Activated CD4-positive, alpha-beta memory T cell treated with anti-CD3 and anti-CD28 coated beads for 36 hours (primary cell): ENCODE measurements at regions not wholly inside any gene's neighbourhood (a gene's known extent, or its start where the extent isn't known, plus 50 kb on each side); places are given as distances from the start of the nearest gene placed in this dataset.

Source experiments
- CTCF ChIA-PET: fragments of 350-600 bp; sonication (Branson Sonifier 250); formaldehyde crosslinking; loops from one replicate; lab custom pipeline; 2021; ENCODE audit warnings: antibody characterized with exemption, inconsistent platforms; lab: Charles Lee
- POLR2A ChIA-PET: fragments of 350-600 bp; sonication (Branson Sonifier 250); formaldehyde crosslinking; loops from one replicate; lab custom pipeline; 2021; ENCODE audit warnings: antibody characterized with exemption; lab: Charles Lee
- DNase-seq: peaks from one replicate; pipeline ENCODE4 v3.0.0-alpha.2; 2020
- H3K27ac Mint-ChIP-seq: one replicate; pipeline ENCODE4 v1.8.0; 2021; ENCODE audit warnings: mixed read lengths
- H3K27me3 Mint-ChIP-seq: one replicate; pipeline ENCODE4 v1.8.0; 2021; ENCODE audit warnings: mixed read lengths
- H3K36me3 Mint-ChIP-seq: one replicate; pipeline ENCODE4 v1.8.0; 2021; ENCODE audit warnings: mixed read lengths
- H3K4me1 Mint-ChIP-seq: one replicate; pipeline ENCODE4 v1.8.0; 2021; ENCODE audit warnings: low read depth, mixed read lengths
- H3K4me3 Mint-ChIP-seq: one replicate; pipeline ENCODE4 v1.8.0; 2021; ENCODE audit warnings: mild to moderate bottlenecking, mixed read lengths
- H3K9me3 Mint-ChIP-seq: one replicate; pipeline ENCODE4 v1.8.0; 2021; ENCODE audit warnings: mixed read lengths
- intact Hi-C: fragments of 100-400 bp; cut with micrococcal nuclease; formaldehyde crosslinking; loops from one replicate; pipeline ENCODE4 v1.15.1; 2023

DNA sequence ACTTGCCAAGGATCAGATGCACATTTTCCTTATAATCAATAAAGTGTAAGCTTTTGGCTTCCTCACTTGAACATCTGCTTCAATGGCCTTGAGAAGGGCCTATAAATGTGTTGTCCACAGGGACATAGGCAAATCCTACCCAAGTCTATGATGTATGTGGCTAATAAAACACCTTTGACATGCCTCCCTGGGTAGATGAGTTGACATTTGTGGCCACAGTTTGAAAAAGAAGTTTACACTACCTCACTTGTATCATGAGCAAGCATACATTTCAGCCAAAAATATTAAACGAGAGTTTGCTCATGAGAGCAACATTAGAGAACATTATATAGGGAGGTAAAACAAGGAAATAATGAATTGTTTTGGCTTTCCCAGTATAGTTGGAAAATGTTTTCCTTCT is 1067.7 kb downstream of the C4orf33 start:
- DNase-seq = no peak
- H3K27ac Mint-ChIP-seq = no peak overlapping the region
- no peaks in the 10 kb centered on the region for H3K4me1 Mint-ChIP-seq
- H3K4me3 Mint-ChIP-seq = no peak overlapping the region
- peaks cover 4% of the 10 kb centered on the region for H3K9me3 Mint-ChIP-seq
- intact Hi-C loops = no loop called here
- no peaks in the 10 kb centered on the region for H3K36me3 Mint-ChIP-seq
- H3K27me3 Mint-ChIP-seq = no peaks in the 10 kb centered on the region
- CTCF ChIA-PET = no interaction called here
- POLR2A ChIA-PET = no interaction called here

DNA sequence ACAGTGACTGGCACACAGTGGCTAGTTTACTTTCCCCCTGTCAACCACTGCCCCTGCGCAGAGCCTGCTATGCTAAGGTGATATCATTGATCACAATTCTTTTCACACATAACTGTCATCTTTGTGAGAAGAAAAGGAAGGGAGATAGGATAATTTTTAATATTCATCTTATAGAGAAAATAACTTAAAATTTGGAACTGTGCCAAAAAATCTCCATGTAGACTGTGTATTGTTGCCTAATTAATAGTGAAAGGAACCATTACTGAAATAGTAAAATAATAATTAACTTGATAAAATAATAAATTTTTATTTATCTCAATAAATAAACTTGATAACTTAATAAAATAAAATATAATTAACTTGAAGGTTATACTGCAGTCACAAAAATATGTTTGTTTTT is 1069.4 kb downstream of the C4orf33 start:
- DNase-seq = no peak
- peaks cover 4% of the 10 kb centered on the region for H3K9me3 Mint-ChIP-seq
- intact Hi-C loops = no loop called here
- no peaks in the 10 kb centered on the region for H3K27me3 Mint-ChIP-seq
- no peak overlapping the region for H3K27ac Mint-ChIP-seq
- H3K4me3 Mint-ChIP-seq = no peak overlapping the region
- POLR2A ChIA-PET = no interaction called here
- CTCF ChIA-PET = no interaction called here
- H3K36me3 Mint-ChIP-seq = no peaks in the 10 kb centered on the region
- H3K4me1 Mint-ChIP-seq = no peaks in the 10 kb centered on the region

GRCh38 chr4:130172156-130172555 is 1076.2 kb downstream of the C4orf33 start:
- no peak overlapping the region for H3K4me3 Mint-ChIP-seq
- H3K36me3 Mint-ChIP-seq = no peaks in the 10 kb centered on the region
- no peaks in the 10 kb centered on the region for H3K4me1 Mint-ChIP-seq
- H3K27me3 Mint-ChIP-seq = no peaks in the 10 kb centered on the region
- no peak for DNase-seq
- POLR2A ChIA-PET = no interaction called here
- no peak overlapping the region for H3K27ac Mint-ChIP-seq
- intact Hi-C loops = no loop called here
- CTCF ChIA-PET = no interaction called here
- no peaks in the 10 kb centered on the region for H3K9me3 Mint-ChIP-seq

DNA sequence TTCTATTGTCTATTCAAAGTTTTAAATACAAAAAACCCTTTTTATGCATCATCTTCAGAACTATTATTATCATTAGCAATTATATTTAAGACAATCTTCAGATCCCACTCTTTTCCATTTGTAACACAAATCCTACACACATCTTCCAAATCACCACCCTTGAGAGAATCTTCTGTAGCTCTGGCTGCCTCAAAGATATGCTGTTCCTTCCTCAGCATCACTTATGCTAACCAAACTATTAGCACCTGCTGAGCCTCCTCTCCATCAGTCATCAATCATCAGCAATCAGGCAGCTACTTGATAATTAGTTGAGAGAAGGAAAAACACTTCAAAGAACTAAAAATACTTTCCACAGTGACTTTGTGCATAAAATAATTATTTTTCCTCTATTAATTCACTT is 1082.2 kb downstream of the C4orf33 start:
- Mint-ChIP-seq H3K4me1 (no peaks in the 10 kb centered on the region), H3K36me3 (no peaks in the 10 kb centered on the region), H3K27ac (no peak overlapping the region), H3K4me3 (no peak overlapping the region), H3K27me3 (no peaks in the 10 kb centered on the region), H3K9me3 (peaks cover 2% of the 10 kb centered on the region)
- intact Hi-C loops = no loop called here
- ChIA-PET CTCF (no interaction called here), POLR2A (no interaction called here)
- no peak for DNase-seq

DNA sequence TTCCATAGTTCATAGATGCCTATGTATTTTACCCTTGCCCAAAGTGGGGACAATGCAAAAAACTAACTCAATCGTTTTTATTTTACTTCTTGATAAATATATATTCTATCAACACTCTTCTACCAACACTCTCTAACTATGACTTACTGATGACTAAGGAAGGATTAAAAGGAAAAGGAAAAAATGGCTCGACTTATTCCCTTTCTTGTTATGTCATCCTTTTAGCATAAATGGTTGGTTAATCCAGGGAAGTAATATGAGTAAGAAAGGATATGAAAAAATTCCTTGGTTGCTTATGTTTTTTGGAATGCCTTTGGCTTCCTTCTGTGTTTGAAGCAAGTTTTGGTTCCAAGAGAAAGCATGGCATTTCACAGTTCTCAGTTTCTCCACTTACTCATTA is 1087.1 kb downstream of the C4orf33 start:
- H3K9me3 Mint-ChIP-seq = peaks cover 1% of the 10 kb centered on the region
- H3K27me3 Mint-ChIP-seq = no peaks in the 10 kb centered on the region
- no peak overlapping the region for H3K4me3 Mint-ChIP-seq
- ChIA-PET POLR2A (no interaction called here), CTCF (no interaction called here)
- no peaks in the 10 kb centered on the region for H3K4me1 Mint-ChIP-seq
- no peaks in the 10 kb centered on the region for H3K36me3 Mint-ChIP-seq
- H3K27ac Mint-ChIP-seq = no peak overlapping the region
- no peak for DNase-seq
- intact Hi-C loops = no loop called here

- intact Hi-C loops = no loop called here
- Mint-ChIP-seq H3K4me1 (no peaks in the 10 kb centered on the region), H3K9me3 (peaks cover under 1% of the 10 kb centered on the region), H3K27ac (no peak overlapping the region), H3K27me3 (no peaks in the 10 kb centered on the region), H3K4me3 (no peak overlapping the region), H3K36me3 (no peaks in the 10 kb centered on the region)
- ChIA-PET POLR2A (no interaction called here), CTCF (no interaction called here)
- no peak for DNase-seq
Observed at GRCh38 chr4:130183766-130184165, 1087.8 kb downstream of the C4orf33 start.

GRCh38 chr4:130185123-130185522 is 1089.2 kb downstream of the C4orf33 start:
- intact Hi-C loops = no loop called here
- DNase-seq = no peak
- H3K9me3 Mint-ChIP-seq = peaks cover 2% of the 10 kb centered on the region
- H3K36me3 Mint-ChIP-seq = no peaks in the 10 kb centered on the region
- ChIA-PET CTCF (no interaction called here), POLR2A (no interaction called here)
- no peak overlapping the region for H3K4me3 Mint-ChIP-seq
- no peaks in the 10 kb centered on the region for H3K27me3 Mint-ChIP-seq
- no peaks in the 10 kb centered on the region for H3K4me1 Mint-ChIP-seq
- H3K27ac Mint-ChIP-seq = no peak overlapping the region

GRCh38 chr4:130186931-130187330 is 1091.0 kb downstream of the C4orf33 start:
- Mint-ChIP-seq H3K4me3 (no peak overlapping the region), H3K4me1 (no peaks in the 10 kb centered on the region), H3K36me3 (no peaks in the 10 kb centered on the region), H3K27ac (no peak overlapping the region), H3K27me3 (no peaks in the 10 kb centered on the region), H3K9me3 (peaks cover 11% of the 10 kb centered on the region)
- CTCF ChIA-PET = no interaction called here
- intact Hi-C loops = no loop called here
- DNase-seq = no peak
- POLR2A ChIA-PET = no interaction called here

GRCh38 chr4:130187587-130187986 is 1091.6 kb downstream of the C4orf33 start:
- Mint-ChIP-seq H3K4me3 (no peak overlapping the region), H3K36me3 (no peaks in the 10 kb centered on the region), H3K27me3 (no peaks in the 10 kb centered on the region), H3K27ac (no peak overlapping the region), H3K9me3 (peaks cover 15% of the 10 kb centered on the region), H3K4me1 (no peaks in the 10 kb centered on the region)
- DNase-seq = no peak
- ChIA-PET POLR2A (no interaction called here), CTCF (no interaction called here)
- intact Hi-C loops = no loop called here

DNA sequence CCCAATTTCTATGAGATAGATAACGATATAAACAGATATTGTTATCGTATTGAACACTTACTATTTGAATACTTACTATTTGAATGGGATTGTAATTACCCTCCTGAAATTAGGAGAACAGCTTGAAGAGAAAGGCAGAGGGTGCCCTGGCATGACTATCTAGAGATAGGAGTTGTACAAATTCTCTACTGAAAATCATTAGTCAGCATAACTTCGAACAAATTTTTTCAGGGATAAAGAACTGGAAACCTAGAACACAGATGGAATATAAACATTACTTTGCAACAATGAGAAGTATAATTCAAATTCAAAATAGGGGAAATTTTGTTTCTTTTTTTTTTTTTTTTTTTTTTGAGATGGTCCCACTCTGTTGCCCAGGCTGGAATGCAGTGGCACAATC is 1096.8 kb downstream of the C4orf33 start:
- no peak for DNase-seq
- no peak overlapping the region for H3K4me3 Mint-ChIP-seq
- H3K9me3 Mint-ChIP-seq = peaks cover 18% of the 10 kb centered on the region
- H3K4me1 Mint-ChIP-seq = no peaks in the 10 kb centered on the region
- intact Hi-C loops = no loop called here
- CTCF ChIA-PET = no interaction called here
- no peak overlapping the region for H3K27ac Mint-ChIP-seq
- no peaks in the 10 kb centered on the region for H3K27me3 Mint-ChIP-seq
- no peaks in the 10 kb centered on the region for H3K36me3 Mint-ChIP-seq
- POLR2A ChIA-PET = no interaction called here

GRCh38 chr4:130197946-130198345 is 1102.0 kb downstream of the C4orf33 start:
- DNase-seq = no peak
- CTCF ChIA-PET = no interaction called here
- Mint-ChIP-seq H3K4me3 (no peak overlapping the region), H3K27ac (no peak overlapping the region), H3K27me3 (no peaks in the 10 kb centered on the region), H3K4me1 (no peaks in the 10 kb centered on the region), H3K36me3 (no peaks in the 10 kb centered on the region), H3K9me3 (peaks cover 10% of the 10 kb centered on the region)
- intact Hi-C loops = no loop called here
- POLR2A ChIA-PET = no interaction called here

GRCh38 chr4:130203571-130203970 is 1107.6 kb downstream of the C4orf33 start:
- H3K27me3 Mint-ChIP-seq = no peaks in the 10 kb centered on the region
- H3K9me3 Mint-ChIP-seq = peaks cover 21% of the 10 kb centered on the region
- DNase-seq = no peak
- no peaks in the 10 kb centered on the region for H3K36me3 Mint-ChIP-seq
- POLR2A ChIA-PET = no interaction called here
- intact Hi-C loops = no loop called here
- no peaks in the 10 kb centered on the region for H3K4me1 Mint-ChIP-seq
- H3K4me3 Mint-ChIP-seq = no peak overlapping the region
- CTCF ChIA-PET = no interaction called here
- H3K27ac Mint-ChIP-seq = no peak overlapping the region

GRCh38 chr4:130210864-130211263 is 1114.9 kb downstream of the C4orf33 start:
- no peak for DNase-seq
- H3K36me3 Mint-ChIP-seq = no peaks in the 10 kb centered on the region
- no peak overlapping the region for H3K27ac Mint-ChIP-seq
- H3K4me3 Mint-ChIP-seq = no peak overlapping the region
- intact Hi-C loops = no loop called here
- POLR2A ChIA-PET = no interaction called here
- H3K9me3 Mint-ChIP-seq = peaks cover 2% of the 10 kb centered on the region
- CTCF ChIA-PET = no interaction called here
- H3K4me1 Mint-ChIP-seq = no peaks in the 10 kb centered on the region
- H3K27me3 Mint-ChIP-seq = no peaks in the 10 kb centered on the region

DNA sequence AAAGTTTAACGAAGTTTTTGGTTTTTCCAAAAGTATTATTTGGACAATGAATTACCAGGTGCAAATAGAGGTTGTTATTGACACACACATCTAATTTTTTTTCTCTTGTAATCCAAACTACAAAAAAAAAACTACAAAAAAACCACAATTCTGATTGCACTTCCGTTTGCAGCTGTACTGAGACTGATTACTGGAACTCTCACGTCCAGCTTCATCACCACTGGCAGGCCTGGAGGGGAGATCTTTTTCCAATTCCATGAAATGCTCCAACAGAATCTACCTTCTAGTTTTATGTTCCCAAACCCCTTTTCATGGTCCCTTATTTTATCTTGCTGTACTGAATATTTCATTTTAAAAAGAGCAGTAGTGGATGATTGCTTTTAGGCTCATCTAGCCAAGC is 1118.3 kb downstream of the C4orf33 start:
- Mint-ChIP-seq H3K9me3 (peaks cover 2% of the 10 kb centered on the region), H3K4me3 (no peak overlapping the region), H3K27ac (no peak overlapping the region), H3K27me3 (no peaks in the 10 kb centered on the region), H3K36me3 (no peaks in the 10 kb centered on the region), H3K4me1 (no peaks in the 10 kb centered on the region)
- ChIA-PET POLR2A (no interaction called here), CTCF (no interaction called here)
- no peak for DNase-seq
- intact Hi-C loops = no loop called here
